Thoracic aorta (tissue), 2 donors: ENCODE measurements at regions not wholly inside any gene's neighbourhood (a gene's known extent, or its start where the extent isn't known, plus 50 kb on each side); places are given as distances from the start of the nearest gene placed in this dataset.

ENCODE experiments used
- ATAC-seq: fragments of 150-250 bp; one replicate; pipeline ENCODE4 v1.8.0; 2017; ENCODE audit warnings: low read depth; ENCODE audit not compliant: insufficient number of reproducible peaks, low FRiP score
- DNase-seq: peaks from one replicate; pipeline ENCODE4 v3.0.0-alpha.2; 2020; ENCODE audit warnings: low spot score
- H3K27ac ChIP-seq, 2 donors: fragments of 200-600 bp; sonication (generic); 1 replicate in 1 of 2; 2 replicates in 1 of 2; pipeline ENCODE4 v1.5.1; 2016; ENCODE audit warnings: mild to moderate bottlenecking in 2 of 2, moderate library complexity in 2 of 2
- H3K27me3 ChIP-seq: fragments of 200-600 bp; sonication (generic); replicated peaks from 2 replicates; pipeline ENCODE4 v1.6.0; 2016; ENCODE audit warnings: mild to moderate bottlenecking; ENCODE audit not compliant: insufficient read depth
- H3K36me3 ChIP-seq: fragments of 200-600 bp; sonication (generic); one replicate; pipeline ENCODE4 v1.5.1; 2016
- H3K4me1 ChIP-seq, 2 donors: fragments of 200-600 bp; sonication (generic); 1 replicate in 1 of 2; 2 replicates in 1 of 2; pipeline versions ENCODE4 v1.5.1 to v1.6.0; 2016; ENCODE audit warnings: low read depth in 2 of 2, mild to moderate bottlenecking in 1 of 2; ENCODE audit not compliant: control insufficient read depth in 1 of 2
- H3K4me3 ChIP-seq: fragments of 200-600 bp; sonication (generic); 2 replicates; pipeline ENCODE4 v1.5.1; 2016; ENCODE audit warnings: mild to moderate bottlenecking
- H3K9me3 ChIP-seq: fragments of 200-600 bp; sonication (generic); 2 replicates; pipeline ENCODE4 v1.5.1; 2016
- TF ChIP-seq, protein P1 (sequence below): fragments of 200-600 bp; sonication (generic); IDR thresholded peaks from one replicate; pipeline ENCODE4 v1.5.1; 2019; ENCODE audit warnings: antibody characterized with exemption

DNA sequence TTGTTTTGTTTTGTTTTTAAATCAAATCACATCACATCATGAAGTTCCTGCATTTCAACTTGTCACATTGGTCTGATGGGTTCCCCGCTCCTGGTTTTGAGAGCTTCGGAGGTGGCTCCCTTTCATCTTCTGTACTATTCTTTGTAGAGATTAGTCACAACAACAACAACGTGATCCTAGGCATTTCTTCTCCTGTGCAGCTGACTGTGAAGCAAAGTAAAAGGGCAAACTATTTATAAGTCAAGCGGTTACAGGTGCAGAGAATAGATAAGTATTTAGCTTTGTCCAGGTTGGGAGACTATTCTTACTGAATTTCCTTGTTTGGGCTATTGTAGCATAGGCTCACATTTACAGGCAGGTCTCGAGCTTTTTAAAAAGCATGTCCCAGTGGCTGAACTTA lies 197.7 kb upstream of the CDKN2B start:
- no peak for ATAC-seq
- no peaks in the 10 kb centered on the region for H3K36me3 ChIP-seq

GRCh38 chr9:22208846-22209585 lies 199.9 kb upstream of the CDKN2B start:
- TF ChIP-seq, protein P1, sequence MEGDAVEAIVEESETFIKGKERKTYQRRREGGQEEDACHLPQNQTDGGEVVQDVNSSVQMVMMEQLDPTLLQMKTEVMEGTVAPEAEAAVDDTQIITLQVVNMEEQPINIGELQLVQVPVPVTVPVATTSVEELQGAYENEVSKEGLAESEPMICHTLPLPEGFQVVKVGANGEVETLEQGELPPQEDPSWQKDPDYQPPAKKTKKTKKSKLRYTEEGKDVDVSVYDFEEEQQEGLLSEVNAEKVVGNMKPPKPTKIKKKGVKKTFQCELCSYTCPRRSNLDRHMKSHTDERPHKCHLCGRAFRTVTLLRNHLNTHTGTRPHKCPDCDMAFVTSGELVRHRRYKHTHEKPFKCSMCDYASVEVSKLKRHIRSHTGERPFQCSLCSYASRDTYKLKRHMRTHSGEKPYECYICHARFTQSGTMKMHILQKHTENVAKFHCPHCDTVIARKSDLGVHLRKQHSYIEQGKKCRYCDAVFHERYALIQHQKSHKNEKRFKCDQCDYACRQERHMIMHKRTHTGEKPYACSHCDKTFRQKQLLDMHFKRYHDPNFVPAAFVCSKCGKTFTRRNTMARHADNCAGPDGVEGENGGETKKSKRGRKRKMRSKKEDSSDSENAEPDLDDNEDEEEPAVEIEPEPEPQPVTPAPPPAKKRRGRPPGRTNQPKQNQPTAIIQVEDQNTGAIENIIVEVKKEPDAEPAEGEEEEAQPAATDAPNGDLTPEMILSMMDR: no peak
- Histone ChIP-seq H3K4me1 (peaks cover 0 to 4% of the 10 kb centered on the region in 2 donors), H3K36me3 (no peaks in the 10 kb centered on the region), H3K9me3 (no peaks in the 10 kb centered on the region), H3K27me3 (no peaks in the 10 kb centered on the region), H3K4me3 (no peak overlapping the region), H3K27ac (no peak overlapping the region)
- ATAC-seq (no peak), DNase-seq (no peak)

More for the DNA sequence above, 197.7 kb upstream of the CDKN2B start:
- no peak for DNase-seq
- peaks cover 0 to under 1% of the 10 kb centered on the region in 2 donors for H3K4me1 ChIP-seq
- TF ChIP-seq, protein P1: no peak
- H3K27me3 ChIP-seq: no peaks in the 10 kb centered on the region
- no peak overlapping the region for H3K27ac ChIP-seq
- no peaks in the 10 kb centered on the region for H3K9me3 ChIP-seq
- H3K4me3 ChIP-seq: no peak overlapping the region

DNA sequence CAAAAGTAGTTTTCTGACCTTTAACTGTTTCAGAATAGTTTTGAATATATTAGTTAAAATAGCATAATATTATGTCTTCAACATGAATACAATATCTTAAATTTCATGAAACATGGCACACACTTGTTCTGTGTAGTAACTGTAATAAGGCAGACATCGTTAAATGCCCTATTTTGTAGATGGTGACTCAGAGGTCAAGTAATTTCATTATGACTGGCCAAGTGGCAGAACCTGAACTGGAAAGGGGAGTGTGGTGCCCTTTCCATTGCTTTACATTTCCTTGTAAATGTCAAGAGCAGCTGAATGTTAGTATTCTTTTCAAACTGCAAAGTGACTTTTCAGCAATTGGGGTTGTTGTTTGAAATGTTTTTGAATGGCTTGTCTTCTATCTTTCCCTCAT lies 201.2 kb upstream of the CDKN2B start:
- no peak overlapping the region for H3K27ac ChIP-seq
- DNase-seq (no peak), ATAC-seq (no peak)
- no peak overlapping the region for H3K4me3 ChIP-seq
- H3K36me3 ChIP-seq: no peaks in the 10 kb centered on the region
- H3K9me3 ChIP-seq: no peaks in the 10 kb centered on the region
- TF ChIP-seq, protein P1: no peak
- H3K4me1 ChIP-seq: peaks cover 0 to 4% of the 10 kb centered on the region in 2 donors
- no peaks in the 10 kb centered on the region for H3K27me3 ChIP-seq

- Histone ChIP-seq H3K4me1 (peaks cover 0 to 4% of the 10 kb centered on the region in 2 donors), H3K9me3 (no peaks in the 10 kb centered on the region), H3K27ac (no peak overlapping the region), H3K4me3 (no peak overlapping the region), H3K36me3 (no peaks in the 10 kb centered on the region), H3K27me3 (no peaks in the 10 kb centered on the region)
- ATAC-seq (no peak), DNase-seq (no peak)
- TF ChIP-seq, protein P1: no peak
Measured at GRCh38 chr9:22210936-22211335, 201.8 kb upstream of the CDKN2B start.

GRCh38 chr9:22211588-22212360 lies 202.7 kb upstream of the CDKN2B start:
- Histone ChIP-seq H3K27ac (no peak overlapping the region), H3K36me3 (no peaks in the 10 kb centered on the region), H3K27me3 (no peaks in the 10 kb centered on the region), H3K4me3 (no peak overlapping the region), H3K4me1 (peaks cover 0 to 4% of the 10 kb centered on the region in 2 donors), H3K9me3 (no peaks in the 10 kb centered on the region)
- DNase-seq: no peak
- TF ChIP-seq, protein P1: no peak
- no peak for ATAC-seq
